NT2/D1 (cell line): ENCODE measurements at regions not wholly inside any gene's neighbourhood (a gene's known extent, or its start where the extent isn't known, plus 50 kb on each side); places are given as distances from the start of the nearest gene placed in this dataset.

Experiments
- SUZ12 ChIP-seq: IDR thresholded peaks from 2 replicates; pipeline ENCODE4 v1.6.1; 2011; ENCODE audit not compliant: insufficient read length, insufficient read depth; ENCODE audit errors: extremely low read depth
- YY1 ChIP-seq: IDR thresholded peaks from 2 replicates; pipeline ENCODE4 v1.6.1; 2011; ENCODE audit not compliant: insufficient read length, insufficient read depth

DNA sequence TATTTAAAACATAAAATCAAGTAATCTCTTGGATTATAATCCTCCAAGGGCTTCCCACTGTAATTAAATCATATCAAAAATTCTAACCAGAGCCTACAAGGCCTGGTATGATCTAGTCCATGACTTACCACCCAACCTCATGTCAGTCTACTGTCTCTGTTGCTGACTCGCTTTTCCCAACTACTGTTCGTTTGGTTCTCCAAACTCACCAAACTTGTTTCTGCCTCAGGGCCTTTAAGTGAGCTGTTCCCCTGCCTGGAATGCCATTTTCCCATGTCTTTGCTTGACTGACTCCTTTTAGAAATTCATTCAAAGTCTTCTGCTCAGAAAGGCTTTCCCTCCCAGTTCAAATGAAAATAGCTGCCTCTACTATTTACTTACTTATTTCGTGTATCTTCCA is 95.9 kb downstream of the ZC3H11B start:
- TF ChIP-seq SUZ12 (no peak), YY1 (no peak)
